Right lobe of liver (tissue), 4 donors: ENCODE measurements at regions not wholly inside any gene's neighbourhood (a gene's known extent, or its start where the extent isn't known, plus 50 kb on each side); places are given as distances from the start of the nearest gene placed in this dataset.

Experiments used
- CTCF ChIP-seq, 4 donors: fragments of 200-600 bp in 3 of 4; fragments of 450-650 bp in 1 of 4; IDR thresholded peaks; one replicate each; pipeline versions ENCODE4 v1.5.1 to v1.8.0; 2016 to 2022; ENCODE audit warnings: antibody characterized with exemption in 4 of 4, mild to moderate bottlenecking in 2 of 4
- POLR2A ChIP-seq: fragments of 450-650 bp; IDR thresholded peaks from one replicate; pipeline ENCODE4 v1.6.1; 2017; ENCODE audit warnings: antibody characterized with exemption, mild to moderate bottlenecking
- donor health status: DM: no; HTN: no; CAD: no.
- donor health status: DM: no; HTN: no; CAD: no.
- donor health status: DM: no; HTN: yes; CAD: no.

- no peak for TF ChIP-seq POLR2A
- TF ChIP-seq CTCF (IDR thresholded peaks at IDR 0.05) = no peak
These were observed 177.9 kb downstream of the MINAR1 start for GRCh38 chr15:79610021-79610420.
